K562 (cell line): ENCODE measurements at regions not wholly inside any gene's neighbourhood (a gene's known extent, or its start where the extent isn't known, plus 50 kb on each side); places are given as distances from the start of the nearest gene placed in this dataset.

ENCODE experiments used
- ATF4 ChIP-seq: fragments of 450-650 bp; formaldehyde crosslinking; IDR thresholded peaks from 2 replicates; pipeline ENCODE4 v1.4.0; 2022; ENCODE audit warnings: mild to moderate bottlenecking, moderate library complexity
- BACH1 ChIP-seq: fragments of 200-800 bp; sonication (Bioruptor generic); IDR thresholded peaks from 2 replicates; pipeline ENCODE4 v1.6.1; 2016; ENCODE audit warnings: missing genetic modification characterization, missing compliant biosample characterization
- CREB3L1 ChIP-seq: fragments of 450-650 bp; IDR thresholded peaks from 2 replicates; pipeline ENCODE4 v1.6.1; 2014; ENCODE audit warnings: low read depth, mild to moderate bottlenecking, moderate library complexity, borderline replicate concordance
- CTCF ChIP-seq, 3 experiments: IDR thresholded peaks in 2 of 3; conservative IDR thresholded peaks in 1 of 3; 2 replicates each; pipeline ENCODE4 v1.5.1; 2011 to 2012; ENCODE audit warnings: low read length in 3 of 3, mild to moderate bottlenecking in 3 of 3, control low read depth in 2 of 3, improper control_type of control experiment in 1 of 3, inconsistent platforms in 1 of 3, low read depth in 1 of 3, mixed read lengths in 1 of 3, moderate library complexity in 1 of 3; ENCODE audit not compliant: insufficient read depth in 2 of 3
- L3MBTL2 ChIP-seq: fragments of 450-650 bp; IDR thresholded peaks from 2 replicates; pipeline ENCODE4 v1.6.1; 2016; ENCODE audit warnings: mild to moderate bottlenecking, moderate library complexity
- POLR2AphosphoS5 ChIP-seq: IDR thresholded peaks from 2 replicates; pipeline ENCODE4 v1.6.1; 2011; ENCODE audit warnings: mild to moderate bottlenecking, low read depth, low read length, moderate library complexity; ENCODE audit not compliant: control insufficient read depth, insufficient read depth
- RBFOX2 ChIP-seq: fragments of 200-400 bp; formaldehyde crosslinking; IDR thresholded peaks from 2 replicates; pipeline ENCODE4 v1.6.1; 2017; ENCODE audit warnings: low read depth, mild to moderate bottlenecking, low read length, moderate library complexity
- ZNF311 ChIP-seq: fragments of 250-450 bp; sonication (Bioruptor Pico); IDR thresholded peaks from 2 replicates; pipeline ENCODE4 v1.4.0; 2020; ENCODE audit warnings: mild to moderate bottlenecking, moderate library complexity
- ZNF639 ChIP-seq, 2 experiments: fragments of 200-800 bp in 1 of 2; sonication (Bioruptor generic) in 1 of 2; sonication (generic) in 1 of 2; formaldehyde crosslinking in 1 of 2; IDR thresholded peaks in 1 of 2; conservative IDR thresholded peaks in 1 of 2; 2 replicates each; pipeline versions ENCODE4 v1.5.0 to v1.6.1; 2016 to 2020; ENCODE audit warnings: missing compliant biosample characterization in 1 of 2, missing genetic modification characterization in 1 of 2, missing genetic modification reagents in 1 of 2
- ZNF668 ChIP-seq: fragments of 250-450 bp; sonication (Bioruptor Pico); IDR thresholded peaks from 2 replicates; pipeline ENCODE4 v1.8.0; 2022; ENCODE audit warnings: mild to moderate bottlenecking, inconsistent platforms

- TF ChIP-seq CREB3L1 (peak; percentile 42; the same call in 1 of the 2 replicates), ZNF639 (CRISPR knock-in tag; conservative IDR thresholded peaks at IDR 0.05 in 1 of 2, IDR thresholded peaks at IDR 0.05 in 1 of 2) (0 out of 4 replicates have a peak, but pooled peaks of 1 of the 2 experiments have one; percentile 65), L3MBTL2 (peak; percentile 89), BACH1 (tag) (peak; percentile 87), ZNF668 (CRISPR knock-in tag) (0 out of 2 replicates have a peak, but pooled peaks have one; percentile 42), ATF4 (CRISPR knock-in tag) (peak; percentile 10; the same call in 1 of the 2 replicates), RBFOX2 (peak; percentile 33), POLR2AphosphoS5 (peak; percentile 42; the same call in 1 of the 2 replicates), CTCF (IDR thresholded peaks at IDR 0.05 in 2 of 3, conservative IDR thresholded peaks at IDR 0.05 in 1 of 3; ENCODE audit: insufficient read depth in 2 of 3, low read depth in 1 of 3, low read length in 3 of 3) (no peak), ZNF311 (CRISPR knock-in tag) (0 out of 2 replicates have a peak, but pooled peaks have one; percentile 15)
These were observed 70.2 kb upstream of the EED start (continued) for GRCh38 chr11:86174101-86175046.
